Astrocyte of the spinal cord (primary cell): ENCODE measurements at regions not wholly inside any gene's neighbourhood (a gene's known extent, or its start where the extent isn't known, plus 50 kb on each side); places are given as distances from the start of the nearest gene placed in this dataset.
"Not testable (repeated sequence)": the region's sequence is repeated elsewhere in the genome, so short reads cannot be mapped to it uniquely, and the experiment has no call there.

ENCODE experiments used
- DNase-seq: peaks from one replicate; pipeline ENCODE4 v3.0.0; 2011; ENCODE audit warnings: low read depth, low spot score
- H3K4me3 ChIP-seq: 2 replicates; pipeline ENCODE4 v1.5.1; 2011; ENCODE audit warnings: low read depth, mild to moderate bottlenecking, low read length, moderate library complexity
- in situ Hi-C: cut with HindIII; loops from 2 replicates; pipeline ENCODE4 v1.10.0; 2017; ENCODE audit warnings: low sequenced_read_pairs
- TF ChIP-seq, protein P1 (sequence below): IDR thresholded peaks from 2 replicates; pipeline ENCODE4 v1.5.1; 2012; ENCODE audit warnings: low read depth, mild to moderate bottlenecking, low read length, inconsistent platforms

- TF ChIP-seq, protein P1, sequence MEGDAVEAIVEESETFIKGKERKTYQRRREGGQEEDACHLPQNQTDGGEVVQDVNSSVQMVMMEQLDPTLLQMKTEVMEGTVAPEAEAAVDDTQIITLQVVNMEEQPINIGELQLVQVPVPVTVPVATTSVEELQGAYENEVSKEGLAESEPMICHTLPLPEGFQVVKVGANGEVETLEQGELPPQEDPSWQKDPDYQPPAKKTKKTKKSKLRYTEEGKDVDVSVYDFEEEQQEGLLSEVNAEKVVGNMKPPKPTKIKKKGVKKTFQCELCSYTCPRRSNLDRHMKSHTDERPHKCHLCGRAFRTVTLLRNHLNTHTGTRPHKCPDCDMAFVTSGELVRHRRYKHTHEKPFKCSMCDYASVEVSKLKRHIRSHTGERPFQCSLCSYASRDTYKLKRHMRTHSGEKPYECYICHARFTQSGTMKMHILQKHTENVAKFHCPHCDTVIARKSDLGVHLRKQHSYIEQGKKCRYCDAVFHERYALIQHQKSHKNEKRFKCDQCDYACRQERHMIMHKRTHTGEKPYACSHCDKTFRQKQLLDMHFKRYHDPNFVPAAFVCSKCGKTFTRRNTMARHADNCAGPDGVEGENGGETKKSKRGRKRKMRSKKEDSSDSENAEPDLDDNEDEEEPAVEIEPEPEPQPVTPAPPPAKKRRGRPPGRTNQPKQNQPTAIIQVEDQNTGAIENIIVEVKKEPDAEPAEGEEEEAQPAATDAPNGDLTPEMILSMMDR: no peak
- in situ Hi-C loops: no loop called here
- DNase-seq: no peak
- no peak overlapping the region for H3K4me3 ChIP-seq
Measured at GRCh38 chr5:35538198-35538931, 79.3 kb upstream of the SPEF2 start.

- in situ Hi-C loops: no loop called here
- no peak for DNase-seq
- TF ChIP-seq, protein P1: no peak
- no peak overlapping the region for H3K4me3 ChIP-seq
Measured at GRCh38 chr5:35533156-35533555, 84.5 kb upstream of the SPEF2 start.

DNA sequence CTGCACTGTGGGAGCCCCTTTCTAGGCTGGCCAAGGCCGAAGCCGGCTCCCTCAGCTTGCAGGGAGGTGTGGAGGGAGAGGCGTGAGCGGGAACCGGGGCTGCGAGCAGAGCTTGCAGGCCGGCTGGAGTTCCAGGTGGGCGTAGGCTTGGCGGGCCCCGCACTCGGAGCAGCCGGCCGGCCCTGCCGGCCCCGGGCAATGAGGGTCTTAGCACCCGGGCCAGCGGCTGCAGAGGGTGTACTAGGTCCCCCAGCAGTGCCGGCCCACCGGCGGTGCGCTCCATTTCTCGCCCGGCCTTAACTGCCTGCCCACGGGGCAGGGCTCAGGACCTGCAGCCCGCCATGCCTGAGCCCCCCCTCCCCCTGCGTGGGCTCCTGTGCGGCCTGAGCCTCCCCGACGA is 86.1 kb upstream of the SPEF2 start:
- in situ Hi-C loops, H3K4me3 ChIP-seq, DNase-seq: not testable (repeated sequence)

GRCh38 chr5:35518104-35518503 is 99.6 kb upstream of the SPEF2 start:
- in situ Hi-C loops: no loop called here
- DNase-seq: no peak
- TF ChIP-seq, protein P1: no peak

DNA sequence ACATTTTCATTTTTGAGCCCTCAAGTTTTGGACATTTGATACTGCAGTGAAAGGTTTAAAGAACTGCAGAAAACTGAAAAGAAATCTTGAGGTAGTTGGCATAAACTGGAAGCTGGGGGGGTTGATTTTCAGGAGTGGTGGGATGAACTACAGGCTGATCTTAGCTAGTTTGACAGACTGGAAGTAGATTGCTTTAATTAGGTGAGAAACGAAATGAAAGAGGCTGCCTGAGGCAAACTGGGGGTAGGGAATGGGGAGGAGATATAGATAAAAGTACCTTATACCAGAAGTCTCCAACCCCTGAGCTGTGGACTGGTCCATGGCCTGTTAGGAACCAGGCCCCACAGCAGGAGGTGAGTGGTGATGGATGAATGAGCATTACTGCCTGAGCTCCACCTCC is 101.4 kb upstream of the SPEF2 start:
- TF ChIP-seq, protein P1: no peak
- in situ Hi-C loops: no loop called here
- DNase-seq: no peak
- H3K4me3 ChIP-seq: no peak overlapping the region

More at GRCh38 chr5:35518104-35518503, 99.6 kb upstream of the SPEF2 start:
- H3K4me3 ChIP-seq: no peak overlapping the region

- TF ChIP-seq, protein P1: no peak
- in situ Hi-C loops: no loop called here
Measured at GRCh38 chr5:35513612-35514011, 104.1 kb upstream of the SPEF2 start.

GRCh38 chr5:35502206-35502605 is 115.5 kb upstream of the SPEF2 start:
- in situ Hi-C loops: no loop called here
- no peak for DNase-seq
- no peak overlapping the region for H3K4me3 ChIP-seq
- TF ChIP-seq, protein P1: no peak

More at GRCh38 chr5:35513612-35514011, 104.1 kb upstream of the SPEF2 start:
- DNase-seq: no peak
- no peak overlapping the region for H3K4me3 ChIP-seq
